Activated B cell treated with CpG ODN at 0.5 μM for 24 hours (primary cell): ENCODE measurements at regions not wholly inside any gene's neighbourhood (a gene's known extent, or its start where the extent isn't known, plus 50 kb on each side); places are given as distances from the start of the nearest gene placed in this dataset.

Experiments
- ATAC-seq: fragments of 200-7000 bp; cut with Tn5 transposase; one replicate; pipeline ENCODE4 v1.10.0; 2021; ENCODE audit warnings: low read depth, mild to moderate bottlenecking, moderate library complexity
- CTCF ChIA-PET: fragments of 350-600 bp; sonication (Branson Sonifier 250); formaldehyde crosslinking; loops from one replicate; lab custom pipeline; 2021; ENCODE audit warnings: antibody characterized with exemption; lab: Charles Lee
- POLR2A ChIA-PET: fragments of 350-600 bp; sonication (Branson Sonifier 250); formaldehyde crosslinking; loops from one replicate; lab custom pipeline; 2021; ENCODE audit warnings: antibody characterized with exemption; lab: Charles Lee
- DNase-seq: peaks from one replicate; pipeline ENCODE4 v3.0.0; 2022
- H3K27ac Mint-ChIP-seq: one replicate; pipeline ENCODE4 v1.8.0; 2020; ENCODE audit warnings: mixed read lengths
- H3K27me3 Mint-ChIP-seq: one replicate; pipeline ENCODE4 v1.8.0; 2021; ENCODE audit warnings: mixed read lengths
- H3K36me3 Mint-ChIP-seq: one replicate; pipeline ENCODE4 v1.8.0; 2021; ENCODE audit warnings: low read depth, mixed read lengths
- H3K4me1 Mint-ChIP-seq: one replicate; pipeline ENCODE4 v1.8.0; 2021; ENCODE audit warnings: mixed read lengths
- H3K4me3 Mint-ChIP-seq: one replicate; pipeline ENCODE4 v1.8.0; 2020; ENCODE audit warnings: mild to moderate bottlenecking, mixed read lengths
- H3K9me3 Mint-ChIP-seq: one replicate; pipeline ENCODE4 v1.8.0; 2020; ENCODE audit warnings: mixed read lengths
- intact Hi-C: fragments of 100-400 bp; cut with micrococcal nuclease; formaldehyde crosslinking; loops from one replicate; pipeline ENCODE4 v1.15.1; 2024
- TF ChIP-seq, protein P1 (sequence below): fragments of 200-600 bp; IDR thresholded peaks from one replicate; pipeline ENCODE4 v1.8.0; 2022; ENCODE audit warnings: antibody characterized with exemption, mild to moderate bottlenecking

- intact Hi-C loops: no loop called here
- ATAC-seq: no peak
- ChIA-PET POLR2A (no interaction called here), CTCF (no interaction called here)
- Mint-ChIP-seq H3K27me3 (no peaks in the 10 kb centered on the region), H3K9me3 (peaks cover 3% of the 10 kb centered on the region), H3K36me3 (no peaks in the 10 kb centered on the region), H3K4me1 (no peaks in the 10 kb centered on the region), H3K4me3 (no peak overlapping the region), H3K27ac (no peak overlapping the region)
- no peak for DNase-seq
- TF ChIP-seq, protein P1, sequence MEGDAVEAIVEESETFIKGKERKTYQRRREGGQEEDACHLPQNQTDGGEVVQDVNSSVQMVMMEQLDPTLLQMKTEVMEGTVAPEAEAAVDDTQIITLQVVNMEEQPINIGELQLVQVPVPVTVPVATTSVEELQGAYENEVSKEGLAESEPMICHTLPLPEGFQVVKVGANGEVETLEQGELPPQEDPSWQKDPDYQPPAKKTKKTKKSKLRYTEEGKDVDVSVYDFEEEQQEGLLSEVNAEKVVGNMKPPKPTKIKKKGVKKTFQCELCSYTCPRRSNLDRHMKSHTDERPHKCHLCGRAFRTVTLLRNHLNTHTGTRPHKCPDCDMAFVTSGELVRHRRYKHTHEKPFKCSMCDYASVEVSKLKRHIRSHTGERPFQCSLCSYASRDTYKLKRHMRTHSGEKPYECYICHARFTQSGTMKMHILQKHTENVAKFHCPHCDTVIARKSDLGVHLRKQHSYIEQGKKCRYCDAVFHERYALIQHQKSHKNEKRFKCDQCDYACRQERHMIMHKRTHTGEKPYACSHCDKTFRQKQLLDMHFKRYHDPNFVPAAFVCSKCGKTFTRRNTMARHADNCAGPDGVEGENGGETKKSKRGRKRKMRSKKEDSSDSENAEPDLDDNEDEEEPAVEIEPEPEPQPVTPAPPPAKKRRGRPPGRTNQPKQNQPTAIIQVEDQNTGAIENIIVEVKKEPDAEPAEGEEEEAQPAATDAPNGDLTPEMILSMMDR: no peak
Measured at GRCh38 chr7:79666472-79666871, 213.0 kb upstream of the MAGI2 start.

DNA sequence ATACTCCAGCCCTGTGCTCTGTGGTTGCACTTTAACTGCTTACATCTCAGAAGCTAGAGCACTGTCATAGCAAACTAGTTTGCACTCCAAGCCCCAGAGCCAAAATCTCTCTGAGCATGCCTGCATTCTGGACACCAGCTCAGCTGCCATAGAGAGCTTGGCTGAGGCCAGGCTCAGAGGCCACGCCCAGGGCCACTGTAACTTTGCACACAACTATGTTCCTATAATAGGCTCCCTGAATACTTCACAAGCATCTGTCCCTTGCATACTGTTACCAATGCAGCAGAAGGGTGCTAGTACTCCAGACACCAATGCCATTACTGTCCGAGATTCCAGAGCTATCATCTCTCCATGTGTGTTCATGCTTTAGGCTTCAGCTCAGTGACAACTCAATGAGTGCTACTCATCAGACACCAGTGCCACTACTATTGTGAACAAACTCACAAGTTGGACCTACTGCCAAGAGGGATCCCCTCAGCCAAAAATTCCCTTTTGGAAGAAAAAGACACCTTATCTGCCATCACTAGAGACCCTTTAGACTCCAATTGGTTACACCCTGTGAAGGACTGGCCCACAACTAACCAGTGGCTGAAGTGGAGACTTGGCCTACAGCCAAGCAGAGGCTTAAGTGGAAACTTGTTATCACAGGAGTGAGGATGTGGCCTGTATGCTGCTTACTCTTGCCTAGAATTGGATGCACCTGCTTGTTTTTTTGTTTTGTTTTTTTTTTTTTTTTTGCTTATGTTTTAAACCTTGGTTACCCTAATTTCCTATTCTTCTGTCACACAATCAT, 211.6 kb upstream of the MAGI2 start:
- Mint-ChIP-seq H3K4me1 (no peaks in the 10 kb centered on the region), H3K36me3 (no peaks in the 10 kb centered on the region)
- TF ChIP-seq, protein P1: no peak

GRCh38 chr7:79658304-79658703, 204.8 kb upstream of the MAGI2 start:
- H3K27me3 Mint-ChIP-seq: no peaks in the 10 kb centered on the region
- no peak for ATAC-seq
- TF ChIP-seq, protein P1: no peak
- POLR2A ChIA-PET: no interaction called here
- intact Hi-C loops: no loop called here
- no peak overlapping the region for H3K27ac Mint-ChIP-seq
- no peak overlapping the region for H3K4me3 Mint-ChIP-seq
- no peak for DNase-seq
- CTCF ChIA-PET: no interaction called here
- H3K36me3 Mint-ChIP-seq: no peaks in the 10 kb centered on the region
- peaks cover 2% of the 10 kb centered on the region for H3K9me3 Mint-ChIP-seq
- no peaks in the 10 kb centered on the region for H3K4me1 Mint-ChIP-seq

More for the DNA sequence above, 211.6 kb upstream of the MAGI2 start:
- Mint-ChIP-seq H3K4me3 (no peak overlapping the region), H3K27ac (no peak overlapping the region), H3K9me3 (no peaks in the 10 kb centered on the region), H3K27me3 (no peaks in the 10 kb centered on the region)
- DNase-seq (no peak), ATAC-seq (no peak)
- CTCF ChIA-PET: no interaction called here
- intact Hi-C loops: no loop called here
- POLR2A ChIA-PET: no interaction called here

DNA sequence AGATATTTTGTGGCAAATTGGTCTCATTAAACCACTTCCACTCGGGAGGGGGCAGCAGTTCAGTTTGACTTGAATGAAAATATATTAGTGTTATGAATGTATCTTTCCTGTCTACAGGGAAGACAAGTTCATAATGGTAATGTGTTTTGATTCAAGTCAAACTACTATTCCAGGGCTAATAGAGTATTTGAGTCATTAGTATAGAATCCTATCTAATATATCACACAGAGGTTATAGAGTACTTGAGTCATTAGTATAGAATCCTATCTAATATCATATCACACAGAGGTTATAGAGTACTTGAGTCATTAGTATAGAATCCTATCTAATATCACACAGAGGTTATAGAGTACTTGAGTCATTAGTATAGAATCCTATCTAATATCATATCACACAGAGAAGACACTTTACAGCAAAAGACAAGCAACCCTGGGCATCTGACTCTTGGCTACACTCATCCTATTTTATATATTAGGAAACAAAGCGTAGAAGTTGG, 199.7 kb upstream of the MAGI2 start:
- TF ChIP-seq, protein P1: no peak

GRCh38 chr7:79652619-79653018, 199.2 kb upstream of the MAGI2 start:
- peaks cover 5% of the 10 kb centered on the region for H3K9me3 Mint-ChIP-seq
- H3K27me3 Mint-ChIP-seq: no peaks in the 10 kb centered on the region
- no peaks in the 10 kb centered on the region for H3K4me1 Mint-ChIP-seq
- DNase-seq (no peak), ATAC-seq (no peak)
- ChIA-PET POLR2A (no interaction called here), CTCF (no interaction called here)
- no peaks in the 10 kb centered on the region for H3K36me3 Mint-ChIP-seq
- intact Hi-C loops: no loop called here
- H3K4me3 Mint-ChIP-seq: no peak overlapping the region
- TF ChIP-seq, protein P1: no peak
- H3K27ac Mint-ChIP-seq: no peak overlapping the region

More for the DNA sequence above, 199.7 kb upstream of the MAGI2 start:
- Mint-ChIP-seq H3K27ac (no peak overlapping the region), H3K27me3 (no peaks in the 10 kb centered on the region), H3K4me1 (no peaks in the 10 kb centered on the region), H3K4me3 (no peak overlapping the region), H3K36me3 (no peaks in the 10 kb centered on the region), H3K9me3 (peaks cover 5% of the 10 kb centered on the region)
- DNase-seq (no peak), ATAC-seq (no peak)
- intact Hi-C loops: no loop called here
- ChIA-PET POLR2A (no interaction called here), CTCF (no interaction called here)
